ENCODE measurements at regions not wholly inside any gene's neighbourhood (a gene's known extent, or its start where the extent isn't known, plus 50 kb on each side); places are given as distances from the start of the nearest gene placed in this dataset.
"Not testable (repeated sequence)": the region's sequence is repeated elsewhere in the genome, so short reads cannot be mapped to it uniquely, and the experiment has no call there.

- DNase-seq: no peak
Observed at GRCh38 chr21:32096411-32096810, 182.4 kb downstream of the MIS18A start.

GRCh38 chr21:32094804-32095203 is 184.0 kb downstream of the MIS18A start:
- DNase-seq: no peak

- DNase-seq: no peak
Observed at GRCh38 chr21:32093646-32094462, 185.0 kb downstream of the MIS18A start.

- no peak for DNase-seq
Observed at GRCh38 chr21:32090956-32091355, 187.9 kb downstream of the MIS18A start.

- no peak for DNase-seq
Observed at GRCh38 chr21:32089766-32090165, 189.1 kb downstream of the MIS18A start.

DNA sequence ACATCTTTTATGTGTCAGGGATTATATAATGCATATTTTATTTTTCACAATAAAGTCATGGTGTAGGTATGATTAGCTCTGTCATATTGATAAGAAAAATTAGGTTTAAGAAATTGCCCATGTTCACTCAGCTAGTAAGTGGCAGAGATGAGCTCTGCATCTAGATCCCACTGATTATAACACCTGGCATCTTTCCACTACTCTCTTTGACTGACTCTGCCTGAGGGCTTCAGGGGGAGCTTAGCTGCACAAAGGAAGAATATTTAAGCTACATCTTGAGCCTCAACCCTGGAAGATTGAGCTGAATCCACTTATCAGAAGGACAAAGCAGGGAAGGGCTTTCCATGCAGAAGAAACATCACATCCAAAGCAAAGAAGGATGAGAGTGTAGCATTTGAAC is 190.4 kb downstream of the MIS18A start:
- DNase-seq: no peak

GRCh38 chr21:32087447-32087846 is 191.4 kb downstream of the MIS18A start:
- peak in 1 of 58 donors; percentile 10 for DNase-seq

GRCh38 chr21:32083197-32083596 is 195.7 kb downstream of the MIS18A start:
- peak in 1 of 58 donors; percentile 16 for DNase-seq

- no peak for DNase-seq
Observed at GRCh38 chr21:32082466-32082865, 196.4 kb downstream of the MIS18A start.

GRCh38 chr21:32073593-32073992 is 200.8 kb downstream of the HUNK start:
- no peak for DNase-seq

DNA sequence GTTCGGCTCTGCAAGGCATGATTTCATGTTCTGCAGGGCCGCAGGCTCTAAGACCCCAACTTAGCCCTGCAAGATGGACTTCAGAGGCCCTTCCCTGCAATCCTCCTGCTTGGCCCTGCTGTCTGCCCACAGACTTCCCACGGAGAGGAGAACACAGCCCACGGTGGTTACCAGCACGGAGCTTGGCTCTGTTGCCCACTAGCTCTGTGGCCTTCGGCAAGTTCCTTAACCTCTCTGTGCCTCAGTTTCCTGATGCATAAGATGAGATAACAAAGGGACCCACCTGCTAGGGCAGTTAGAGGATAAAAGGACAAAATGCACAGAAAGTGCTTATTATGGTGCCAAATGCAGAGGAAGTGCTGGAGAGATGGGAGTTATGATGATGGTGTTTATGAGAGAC is 200.4 kb downstream of the HUNK start:
- DNase-seq: no peak

GRCh38 chr21:32071620-32072019 is 198.8 kb downstream of the HUNK start:
- not testable (repeated sequence) for DNase-seq

DNA sequence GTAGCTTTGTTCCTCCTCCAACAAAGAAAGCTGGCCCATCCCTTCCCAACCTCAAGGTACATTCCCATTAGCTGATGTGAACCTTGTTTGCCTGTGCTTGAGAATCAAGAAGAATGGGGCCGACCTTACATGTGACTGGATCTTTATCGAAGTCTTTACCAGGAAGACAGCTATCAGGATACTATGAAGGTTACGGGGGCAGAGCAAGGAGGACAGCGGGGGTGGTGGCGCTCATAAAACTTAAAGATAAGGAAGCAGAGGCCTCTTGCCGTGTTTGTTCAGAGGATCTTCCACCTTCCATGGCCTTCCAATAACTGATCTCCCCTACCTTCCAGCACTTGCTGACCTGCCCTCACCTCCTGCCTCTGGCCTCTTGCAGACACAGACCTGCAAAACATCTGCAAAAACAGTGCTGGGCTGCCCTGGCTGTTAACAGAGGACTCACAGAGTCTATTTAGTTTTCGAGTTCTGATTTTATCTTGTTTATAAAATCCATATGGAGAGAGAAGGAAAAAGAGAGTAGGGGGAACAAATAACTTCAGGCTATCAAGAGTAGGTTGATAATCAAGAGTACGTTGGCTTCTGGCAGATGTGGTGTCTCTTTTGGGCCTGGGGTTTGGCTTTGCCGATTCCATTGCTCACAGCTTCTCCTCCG is 198.0 kb downstream of the HUNK start:
- no peak for DNase-seq

DNA sequence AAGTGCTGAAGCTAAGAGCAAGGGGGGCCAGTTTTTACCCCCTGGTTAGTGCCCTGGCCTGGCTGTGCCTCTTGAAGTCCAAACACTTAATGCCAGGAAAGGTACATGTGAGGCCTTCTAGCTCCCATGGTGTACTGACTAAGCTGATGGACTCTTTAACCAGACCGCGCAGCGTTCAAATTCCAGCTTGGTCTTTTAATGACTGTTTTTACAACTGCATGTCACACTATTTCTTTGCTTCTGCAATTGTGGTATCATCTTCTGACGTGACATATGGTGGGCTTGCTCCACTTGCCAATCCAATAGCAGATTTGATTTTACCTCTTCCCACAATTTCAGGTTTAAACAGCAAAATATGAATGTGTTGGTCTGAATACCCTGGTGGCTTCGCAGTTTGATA is 197.3 kb downstream of the HUNK start:
- no peak for DNase-seq

- no peak for DNase-seq
Observed at GRCh38 chr21:32065654-32066053, 192.8 kb downstream of the HUNK start.

- no peak for DNase-seq
Observed at GRCh38 chr21:32064281-32064910, 191.6 kb downstream of the HUNK start.

GRCh38 chr21:32062591-32063227 is 189.9 kb downstream of the HUNK start:
- no peak for DNase-seq

DNA sequence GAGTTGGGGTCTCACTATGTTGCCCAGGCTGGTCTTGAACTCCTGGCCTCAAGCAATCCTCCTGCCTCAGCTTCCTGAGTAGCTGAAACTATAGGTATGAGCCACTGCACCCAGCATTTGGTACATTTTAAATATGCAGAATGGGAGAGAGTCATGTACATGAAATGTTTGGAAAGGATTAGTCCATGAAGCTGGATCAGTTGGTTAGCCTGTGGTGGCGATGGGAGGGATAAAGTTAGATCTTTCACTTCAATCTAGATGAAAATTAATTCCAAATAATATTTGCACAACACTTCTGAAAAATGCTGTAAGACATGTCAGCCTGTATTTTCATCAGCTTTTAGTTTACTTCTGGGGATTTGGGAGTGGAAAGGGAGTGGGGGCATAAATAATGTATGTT is 188.9 kb downstream of the HUNK start:
- DNase-seq: no peak

DNA sequence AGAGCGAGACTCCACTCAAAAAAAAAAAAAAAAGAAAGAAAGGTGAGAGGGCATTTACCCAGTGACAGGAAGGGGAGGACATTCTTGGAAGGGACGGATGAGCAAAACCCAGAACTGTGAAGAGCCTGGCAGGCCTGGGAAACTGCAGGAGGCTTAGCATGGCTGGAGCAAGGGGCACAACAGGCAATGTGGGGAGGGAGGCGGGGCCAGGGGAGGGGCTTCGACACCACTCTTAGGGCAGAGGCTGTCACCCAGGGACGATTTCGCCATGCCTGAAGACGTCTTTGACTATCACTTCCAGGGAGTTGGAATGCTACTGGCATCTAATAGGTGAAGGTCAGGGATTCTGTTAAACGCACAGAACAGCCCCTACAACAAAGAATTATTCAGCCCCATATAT is 184.0 kb downstream of the HUNK start:
- DNase-seq: no peak

GRCh38 chr21:32055305-32055704 is 182.5 kb downstream of the HUNK start:
- no peak for DNase-seq
